ENCODE measurements at regions not wholly inside any gene's neighbourhood (a gene's known extent, or its start where the extent isn't known, plus 50 kb on each side); places are given as distances from the start of the nearest gene placed in this dataset.

DNA sequence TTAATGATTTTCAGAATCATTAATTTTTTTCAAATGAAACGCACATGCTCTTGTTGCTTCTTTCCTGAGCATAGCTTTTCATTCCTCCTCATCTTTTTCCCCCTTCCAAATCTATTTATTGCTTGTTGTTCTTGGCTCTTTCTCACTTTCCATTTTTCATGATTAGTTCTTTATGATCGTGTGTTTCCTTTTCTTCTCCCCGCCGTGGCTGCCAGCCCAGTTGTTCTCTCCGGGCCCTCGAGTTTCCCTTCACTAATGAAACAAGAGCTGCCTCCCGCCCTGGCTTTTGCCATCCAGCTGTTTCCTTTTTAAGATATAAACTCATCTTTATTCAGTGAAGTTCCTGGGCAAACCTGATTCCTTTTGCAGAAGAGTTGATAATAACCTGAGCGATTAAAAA, 170.2 kb upstream of the NR2F2 start:
- no peak for TF ChIP-seq EZH2phosphoT487 (IDR thresholded peaks at IDR 0.05; ENCODE audit: borderline replicate concordance, low read length)
- TF ChIP-seq, protein P1, sequence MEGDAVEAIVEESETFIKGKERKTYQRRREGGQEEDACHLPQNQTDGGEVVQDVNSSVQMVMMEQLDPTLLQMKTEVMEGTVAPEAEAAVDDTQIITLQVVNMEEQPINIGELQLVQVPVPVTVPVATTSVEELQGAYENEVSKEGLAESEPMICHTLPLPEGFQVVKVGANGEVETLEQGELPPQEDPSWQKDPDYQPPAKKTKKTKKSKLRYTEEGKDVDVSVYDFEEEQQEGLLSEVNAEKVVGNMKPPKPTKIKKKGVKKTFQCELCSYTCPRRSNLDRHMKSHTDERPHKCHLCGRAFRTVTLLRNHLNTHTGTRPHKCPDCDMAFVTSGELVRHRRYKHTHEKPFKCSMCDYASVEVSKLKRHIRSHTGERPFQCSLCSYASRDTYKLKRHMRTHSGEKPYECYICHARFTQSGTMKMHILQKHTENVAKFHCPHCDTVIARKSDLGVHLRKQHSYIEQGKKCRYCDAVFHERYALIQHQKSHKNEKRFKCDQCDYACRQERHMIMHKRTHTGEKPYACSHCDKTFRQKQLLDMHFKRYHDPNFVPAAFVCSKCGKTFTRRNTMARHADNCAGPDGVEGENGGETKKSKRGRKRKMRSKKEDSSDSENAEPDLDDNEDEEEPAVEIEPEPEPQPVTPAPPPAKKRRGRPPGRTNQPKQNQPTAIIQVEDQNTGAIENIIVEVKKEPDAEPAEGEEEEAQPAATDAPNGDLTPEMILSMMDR (IDR thresholded peaks at IDR 0.05; ENCODE audit: low read depth, low read length, poor library complexity, severe bottlenecking): no peak

All from DOHH2 (cell line).